HL-60 (cell line): ENCODE measurements at regions not wholly inside any gene's neighbourhood (a gene's known extent, or its start where the extent isn't known, plus 50 kb on each side); places are given as distances from the start of the nearest gene placed in this dataset.

ENCODE experiments used
- DNase-seq, 2 experiments: peaks; one replicate each; pipeline ENCODE4 v3.0.0-alpha.2; 2010 to 2020; ENCODE audit warnings: low read depth in 1 of 2, low spot score in 1 of 2
- H3K27ac ChIP-seq: fragments of 250-450 bp; sonication (Bioruptor Pico); replicated peaks from 2 replicates; pipeline ENCODE4 v1.5.1; 2020; ENCODE audit warnings: mild to moderate bottlenecking, moderate library complexity
- H3K27me3 ChIP-seq: fragments of 250-450 bp; sonication (Bioruptor Pico); 2 replicates; pipeline ENCODE4 v1.5.1; 2021; ENCODE audit warnings: mild to moderate bottlenecking, moderate library complexity; ENCODE audit not compliant: insufficient read depth, poor library complexity, severe bottlenecking
- H3K4me3 ChIP-seq: replicated peaks from 2 replicates; pipeline ENCODE4 v1.5.1; 2011; ENCODE audit warnings: mild to moderate bottlenecking, control low read depth, low read length; ENCODE audit not compliant: insufficient read depth
- GABPA ChIP-seq: IDR thresholded peaks from 2 replicates; pipeline ENCODE4 v1.6.1; 2012; ENCODE audit warnings: low read depth
- POLR2AphosphoS5 ChIP-seq: IDR thresholded peaks from 2 replicates; pipeline ENCODE4 v1.6.1; 2012; ENCODE audit warnings: low read depth
- SPI1 ChIP-seq: IDR thresholded peaks from 2 replicates; pipeline ENCODE4 v1.6.1; 2012; ENCODE audit warnings: low read depth, mild to moderate bottlenecking, borderline replicate concordance
- TF ChIP-seq, protein P1 (sequence below): IDR thresholded peaks from 2 replicates; pipeline ENCODE4 v1.6.1; 2012; ENCODE audit warnings: low read depth; ENCODE audit not compliant: insufficient replicate concordance
- TF ChIP-seq, protein P2 (sequence below): IDR thresholded peaks from one replicate; pipeline ENCODE4 v1.5.1; 2011; ENCODE audit warnings: low read length, control low read depth, inconsistent platforms; ENCODE audit not compliant: insufficient read depth

DNA sequence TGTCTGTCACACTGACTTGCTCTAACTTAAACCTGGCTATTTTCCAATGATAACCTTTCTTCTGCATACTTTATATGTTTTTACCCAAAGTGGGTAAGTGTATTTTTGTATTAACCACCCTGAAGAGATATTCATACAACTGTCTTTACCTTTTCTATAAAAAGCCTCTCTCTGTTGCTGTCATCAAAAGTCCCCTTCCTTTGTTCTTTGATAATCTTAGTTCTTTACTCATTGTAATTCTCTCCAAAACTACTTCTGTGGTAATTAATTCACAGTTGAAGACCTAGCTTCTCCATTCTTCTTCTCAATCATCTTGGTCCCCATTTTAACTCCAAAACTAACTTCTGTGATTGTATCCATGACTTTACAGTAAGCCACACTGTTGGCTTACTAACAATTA is 479.7 kb upstream of the MGAT4C start:
- TF ChIP-seq, protein P1, sequence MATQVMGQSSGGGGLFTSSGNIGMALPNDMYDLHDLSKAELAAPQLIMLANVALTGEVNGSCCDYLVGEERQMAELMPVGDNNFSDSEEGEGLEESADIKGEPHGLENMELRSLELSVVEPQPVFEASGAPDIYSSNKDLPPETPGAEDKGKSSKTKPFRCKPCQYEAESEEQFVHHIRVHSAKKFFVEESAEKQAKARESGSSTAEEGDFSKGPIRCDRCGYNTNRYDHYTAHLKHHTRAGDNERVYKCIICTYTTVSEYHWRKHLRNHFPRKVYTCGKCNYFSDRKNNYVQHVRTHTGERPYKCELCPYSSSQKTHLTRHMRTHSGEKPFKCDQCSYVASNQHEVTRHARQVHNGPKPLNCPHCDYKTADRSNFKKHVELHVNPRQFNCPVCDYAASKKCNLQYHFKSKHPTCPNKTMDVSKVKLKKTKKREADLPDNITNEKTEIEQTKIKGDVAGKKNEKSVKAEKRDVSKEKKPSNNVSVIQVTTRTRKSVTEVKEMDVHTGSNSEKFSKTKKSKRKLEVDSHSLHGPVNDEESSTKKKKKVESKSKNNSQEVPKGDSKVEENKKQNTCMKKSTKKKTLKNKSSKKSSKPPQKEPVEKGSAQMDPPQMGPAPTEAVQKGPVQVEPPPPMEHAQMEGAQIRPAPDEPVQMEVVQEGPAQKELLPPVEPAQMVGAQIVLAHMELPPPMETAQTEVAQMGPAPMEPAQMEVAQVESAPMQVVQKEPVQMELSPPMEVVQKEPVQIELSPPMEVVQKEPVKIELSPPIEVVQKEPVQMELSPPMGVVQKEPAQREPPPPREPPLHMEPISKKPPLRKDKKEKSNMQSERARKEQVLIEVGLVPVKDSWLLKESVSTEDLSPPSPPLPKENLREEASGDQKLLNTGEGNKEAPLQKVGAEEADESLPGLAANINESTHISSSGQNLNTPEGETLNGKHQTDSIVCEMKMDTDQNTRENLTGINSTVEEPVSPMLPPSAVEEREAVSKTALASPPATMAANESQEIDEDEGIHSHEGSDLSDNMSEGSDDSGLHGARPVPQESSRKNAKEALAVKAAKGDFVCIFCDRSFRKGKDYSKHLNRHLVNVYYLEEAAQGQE, result no peak
- TF ChIP-seq GABPA (no peak), SPI1 (no peak), POLR2AphosphoS5 (no peak)
- TF ChIP-seq, protein P2, sequence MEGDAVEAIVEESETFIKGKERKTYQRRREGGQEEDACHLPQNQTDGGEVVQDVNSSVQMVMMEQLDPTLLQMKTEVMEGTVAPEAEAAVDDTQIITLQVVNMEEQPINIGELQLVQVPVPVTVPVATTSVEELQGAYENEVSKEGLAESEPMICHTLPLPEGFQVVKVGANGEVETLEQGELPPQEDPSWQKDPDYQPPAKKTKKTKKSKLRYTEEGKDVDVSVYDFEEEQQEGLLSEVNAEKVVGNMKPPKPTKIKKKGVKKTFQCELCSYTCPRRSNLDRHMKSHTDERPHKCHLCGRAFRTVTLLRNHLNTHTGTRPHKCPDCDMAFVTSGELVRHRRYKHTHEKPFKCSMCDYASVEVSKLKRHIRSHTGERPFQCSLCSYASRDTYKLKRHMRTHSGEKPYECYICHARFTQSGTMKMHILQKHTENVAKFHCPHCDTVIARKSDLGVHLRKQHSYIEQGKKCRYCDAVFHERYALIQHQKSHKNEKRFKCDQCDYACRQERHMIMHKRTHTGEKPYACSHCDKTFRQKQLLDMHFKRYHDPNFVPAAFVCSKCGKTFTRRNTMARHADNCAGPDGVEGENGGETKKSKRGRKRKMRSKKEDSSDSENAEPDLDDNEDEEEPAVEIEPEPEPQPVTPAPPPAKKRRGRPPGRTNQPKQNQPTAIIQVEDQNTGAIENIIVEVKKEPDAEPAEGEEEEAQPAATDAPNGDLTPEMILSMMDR, result no peak
- DNase-seq, result no peak
- Histone ChIP-seq H3K27me3 (no peaks in the 10 kb centered on the region), H3K27ac (no peak overlapping the region), H3K4me3 (no peak overlapping the region)

DNA sequence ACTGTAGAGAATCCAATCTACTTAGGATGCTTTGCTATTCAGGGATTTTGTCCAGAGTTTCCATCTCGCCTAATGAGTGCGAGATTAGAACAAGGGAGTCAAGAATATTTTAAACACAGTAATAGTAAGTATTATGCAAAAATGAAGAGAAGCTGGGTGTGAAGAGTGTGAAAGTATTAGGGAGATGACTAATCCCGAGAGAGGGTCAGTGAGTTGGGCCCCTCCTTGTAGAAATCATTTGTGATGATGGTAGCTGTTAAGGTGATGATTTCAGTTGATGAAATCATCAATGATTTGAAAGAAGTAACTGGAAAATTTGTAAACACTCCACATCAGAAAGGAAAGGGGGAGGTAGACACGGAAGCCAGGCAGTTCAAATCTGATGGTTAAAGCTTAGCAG is 478.9 kb upstream of the MGAT4C start:
- TF ChIP-seq, protein P1, result no peak
- TF ChIP-seq SPI1 (no peak), GABPA (no peak), POLR2AphosphoS5 (no peak)
- TF ChIP-seq, protein P2, result no peak
- Histone ChIP-seq H3K27me3 (no peaks in the 10 kb centered on the region), H3K4me3 (no peak overlapping the region), H3K27ac (no peak overlapping the region)
- DNase-seq, result no peak

DNA sequence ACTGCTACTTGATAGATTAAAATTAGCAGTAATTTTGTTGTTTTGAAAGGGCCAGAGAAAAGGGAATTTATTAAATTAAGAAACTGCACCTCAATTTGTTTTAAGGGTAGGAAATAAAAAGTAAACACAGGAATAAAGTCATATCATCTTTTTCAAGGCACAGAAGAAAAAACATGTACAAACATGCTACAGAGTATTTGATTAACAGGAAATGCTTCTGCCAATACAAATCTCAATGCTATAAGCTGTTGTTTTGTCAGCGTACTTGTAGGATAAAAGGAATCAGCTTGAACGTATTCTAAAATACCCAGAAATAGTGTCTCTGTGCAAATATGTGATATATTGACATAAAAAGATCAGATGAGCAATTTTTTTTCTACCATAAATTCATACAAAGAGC is 474.0 kb upstream of the MGAT4C start:
- TF ChIP-seq GABPA, result no peak
- no peak for TF ChIP-seq SPI1
- TF ChIP-seq, protein P2, result no peak
- TF ChIP-seq POLR2AphosphoS5, result no peak
- TF ChIP-seq, protein P1, result no peak
- H3K4me3 ChIP-seq, result no peak overlapping the region
- no peak for DNase-seq
- H3K27ac ChIP-seq, result no peak overlapping the region
- H3K27me3 ChIP-seq, result no peaks in the 10 kb centered on the region
